Ovary (tissue), 7 donors: ENCODE measurements at regions not wholly inside any gene's neighbourhood (a gene's known extent, or its start where the extent isn't known, plus 50 kb on each side); places are given as distances from the start of the nearest gene placed in this dataset.

Experiments
- DNase-seq, 5 donors: peaks; one replicate each; pipeline ENCODE4 v3.0.0-alpha.2; 2019 to 2020
- H3K27ac ChIP-seq, 2 donors: fragments of 200-600 bp; one replicate each; pipeline versions ENCODE4 v1.5.1 to v1.8.0; 2019 to 2022
- H3K27me3 ChIP-seq: fragments of 200-600 bp; one replicate; pipeline ENCODE4 v1.8.0; 2022
- H3K36me3 ChIP-seq: fragments of 200-600 bp; sonication (generic); one replicate; pipeline ENCODE4 v1.5.1; 2019
- H3K4me1 ChIP-seq: one replicate; pipeline ENCODE4 v1.8.1; 2013; ENCODE audit warnings: mild to moderate bottlenecking, moderate library complexity; ENCODE audit not compliant: insufficient read depth
- H3K4me3 ChIP-seq: fragments of 200-600 bp; sonication (generic); one replicate; pipeline ENCODE4 v1.5.1; 2017
- H3K9me3 ChIP-seq, 2 donors: fragments of 200-600 bp in 1 of 2; sonication (generic) in 1 of 2; one replicate each; pipeline versions ENCODE4 v1.5.1 to v1.8.1; 2013 to 2019; ENCODE audit warnings: mild to moderate bottlenecking in 1 of 2, moderate library complexity in 1 of 2
- EP300 ChIP-seq: sonication (generic); formaldehyde crosslinking; IDR thresholded peaks from one replicate; pipeline ENCODE4 v1.6.1; 2017; ENCODE audit warnings: antibody characterized with exemption
- POLR2A ChIP-seq: fragments of 450-650 bp; IDR thresholded peaks from one replicate; pipeline ENCODE4 v1.6.1; 2017; ENCODE audit warnings: antibody characterized with exemption, mild to moderate bottlenecking, moderate library complexity
- WGBS, 3 donors: extraction: QIAGEN DNeasy Blood & Tissue Kit in 1 of 3; methylation state at CpG; one replicate each; pipeline versions ENCODE4 v1.1.5 to v1.1.7; 2013 to 2017; 5-methylcytosine and 5-hydroxymethylcytosine counted together
- intact Hi-C, 4 donors: fragments of 100-400 bp; cut with DNase I; formaldehyde crosslinking; loops; one replicate each; pipeline versions ENCODE4 v1.11.0 to v1.15.1; 2022 to 2023
- TF ChIP-seq, protein P1 (sequence below), 3 donors: fragments of 450-650 bp in 2 of 3; fragments of 200-600 bp in 1 of 3; IDR thresholded peaks; one replicate each; pipeline versions ENCODE4 v1.5.1 to v1.8.0; 2016 to 2022; ENCODE audit warnings: antibody characterized with exemption in 3 of 3, mild to moderate bottlenecking in 1 of 3
- donor health status: DM: no; HTN: no; CAD: no; lungs with moderate emphysema.
- donor health status: DM: no; HTN: no; CAD: no.
- donor health status: Bipolar disorder and iron deficiency.
- donor health status: DM: no; HTN: no; CAD: no.
- donor health status: DM: yes; HTN: yes; CAD: no.

DNA sequence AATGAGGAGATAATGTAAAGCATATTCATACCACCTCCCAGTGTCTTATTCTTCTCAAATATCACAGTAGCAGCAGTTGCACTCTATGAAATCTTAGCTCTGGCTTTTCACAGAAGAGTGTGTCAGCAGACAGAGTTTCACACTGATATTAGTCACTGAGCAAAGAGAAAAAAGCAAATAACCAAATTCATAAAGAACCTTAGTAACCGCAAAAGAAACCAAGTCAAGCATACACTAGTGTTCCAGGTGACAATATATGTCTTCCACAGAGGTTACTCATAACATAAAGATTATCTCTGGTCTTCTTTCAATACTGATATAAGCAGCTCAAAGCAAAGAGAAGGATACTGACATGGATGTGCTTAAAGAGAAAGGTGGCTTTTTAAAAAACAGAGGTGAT is 181.7 kb upstream of the EDNRA start:
- no peaks in the 10 kb centered on the region for H3K27me3 ChIP-seq
- intact Hi-C loops, result no loop called here
- no peaks in the 10 kb centered on the region for H3K36me3 ChIP-seq
- no peak for TF ChIP-seq EP300
- TF ChIP-seq POLR2A, result no peak
- TF ChIP-seq, protein P1, sequence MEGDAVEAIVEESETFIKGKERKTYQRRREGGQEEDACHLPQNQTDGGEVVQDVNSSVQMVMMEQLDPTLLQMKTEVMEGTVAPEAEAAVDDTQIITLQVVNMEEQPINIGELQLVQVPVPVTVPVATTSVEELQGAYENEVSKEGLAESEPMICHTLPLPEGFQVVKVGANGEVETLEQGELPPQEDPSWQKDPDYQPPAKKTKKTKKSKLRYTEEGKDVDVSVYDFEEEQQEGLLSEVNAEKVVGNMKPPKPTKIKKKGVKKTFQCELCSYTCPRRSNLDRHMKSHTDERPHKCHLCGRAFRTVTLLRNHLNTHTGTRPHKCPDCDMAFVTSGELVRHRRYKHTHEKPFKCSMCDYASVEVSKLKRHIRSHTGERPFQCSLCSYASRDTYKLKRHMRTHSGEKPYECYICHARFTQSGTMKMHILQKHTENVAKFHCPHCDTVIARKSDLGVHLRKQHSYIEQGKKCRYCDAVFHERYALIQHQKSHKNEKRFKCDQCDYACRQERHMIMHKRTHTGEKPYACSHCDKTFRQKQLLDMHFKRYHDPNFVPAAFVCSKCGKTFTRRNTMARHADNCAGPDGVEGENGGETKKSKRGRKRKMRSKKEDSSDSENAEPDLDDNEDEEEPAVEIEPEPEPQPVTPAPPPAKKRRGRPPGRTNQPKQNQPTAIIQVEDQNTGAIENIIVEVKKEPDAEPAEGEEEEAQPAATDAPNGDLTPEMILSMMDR (IDR thresholded peaks at IDR 0.05), result no peak
- H3K4me3 ChIP-seq, result no peak overlapping the region
- no peaks in the 10 kb centered on the region for H3K9me3 ChIP-seq
- H3K4me1 ChIP-seq, result no peaks in the 10 kb centered on the region
- H3K27ac ChIP-seq, result no peak overlapping the region
- WGBS, 3 donors, result 81 to 95% (median 85%) methylated on average over 1 of the region's 1 CpG
- no peak for DNase-seq

DNA sequence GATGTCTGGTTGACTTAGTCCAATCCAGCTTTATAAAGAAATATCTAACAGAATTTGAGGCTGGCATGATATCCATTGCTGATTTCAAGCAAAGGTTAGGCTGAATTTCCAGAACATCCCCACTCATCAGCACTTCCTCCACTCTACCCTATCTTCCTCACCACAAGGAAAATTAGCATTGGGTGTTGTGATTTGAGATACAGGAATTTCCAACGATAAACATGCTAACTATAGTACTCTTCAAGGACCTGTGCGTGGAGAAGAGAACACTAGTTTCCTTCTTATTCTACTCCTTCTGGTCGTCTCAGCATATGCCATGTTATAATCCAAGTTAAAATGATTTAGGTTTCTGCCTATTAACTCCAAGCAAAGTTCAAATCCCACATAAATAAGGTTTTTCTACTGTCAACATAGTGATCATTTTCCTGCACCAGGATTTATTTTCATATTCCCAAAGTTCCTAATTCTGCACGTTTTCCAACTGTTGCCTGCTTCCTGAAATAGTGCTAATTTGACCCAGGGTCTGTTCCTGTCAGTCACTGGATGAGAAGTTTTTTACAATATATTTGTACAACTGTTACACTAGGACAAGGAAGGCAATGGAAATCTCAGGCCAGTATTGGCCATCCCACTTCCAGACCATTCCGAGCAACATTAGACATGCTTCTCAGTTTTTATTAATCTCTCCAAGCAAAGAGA is 177.6 kb upstream of the EDNRA start:
- Histone ChIP-seq H3K27ac (no peak overlapping the region), H3K4me3 (no peak overlapping the region), H3K27me3 (no peaks in the 10 kb centered on the region), H3K9me3 (no peaks in the 10 kb centered on the region), H3K36me3 (no peaks in the 10 kb centered on the region), H3K4me1 (no peaks in the 10 kb centered on the region)
- 56 to 58% (median 58%) methylated on average over 5 of the region's 5 CpGs for WGBS, 3 donors
- intact Hi-C loops, result no loop called here
- TF ChIP-seq, protein P1 (IDR thresholded peaks at IDR 0.05), result no peak
- TF ChIP-seq EP300 (no peak), POLR2A (no peak)
- DNase-seq, result no peak

DNA sequence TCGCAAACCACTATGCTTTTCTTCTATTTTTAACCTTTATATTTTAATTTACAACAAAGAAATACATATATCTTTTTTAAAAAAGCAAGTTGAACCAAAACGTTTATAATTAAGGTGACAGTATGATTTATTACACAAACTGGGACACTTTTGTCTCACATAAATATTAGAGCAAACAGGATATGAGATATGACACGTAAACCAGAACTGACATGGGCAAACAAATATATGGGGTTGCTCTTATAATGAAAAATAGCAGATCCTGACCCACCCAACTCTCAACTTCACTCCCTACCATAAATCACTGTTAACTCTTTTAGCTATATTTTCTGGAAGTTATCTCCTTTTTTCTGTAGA is 177.0 kb upstream of the EDNRA start:
- no peak for DNase-seq
- H3K36me3 ChIP-seq, result no peaks in the 10 kb centered on the region
- intact Hi-C loops, result no loop called here
- 57 to 69% (median 67%) methylated on average over 3 of the region's 3 CpGs for WGBS, 3 donors
- H3K27ac ChIP-seq, result no peak overlapping the region
- no peaks in the 10 kb centered on the region for H3K4me1 ChIP-seq
- TF ChIP-seq POLR2A, result no peak
- TF ChIP-seq, protein P1 (IDR thresholded peaks at IDR 0.05), result no peak
- no peaks in the 10 kb centered on the region for H3K27me3 ChIP-seq
- H3K9me3 ChIP-seq, result no peaks in the 10 kb centered on the region
- no peak overlapping the region for H3K4me3 ChIP-seq

DNA sequence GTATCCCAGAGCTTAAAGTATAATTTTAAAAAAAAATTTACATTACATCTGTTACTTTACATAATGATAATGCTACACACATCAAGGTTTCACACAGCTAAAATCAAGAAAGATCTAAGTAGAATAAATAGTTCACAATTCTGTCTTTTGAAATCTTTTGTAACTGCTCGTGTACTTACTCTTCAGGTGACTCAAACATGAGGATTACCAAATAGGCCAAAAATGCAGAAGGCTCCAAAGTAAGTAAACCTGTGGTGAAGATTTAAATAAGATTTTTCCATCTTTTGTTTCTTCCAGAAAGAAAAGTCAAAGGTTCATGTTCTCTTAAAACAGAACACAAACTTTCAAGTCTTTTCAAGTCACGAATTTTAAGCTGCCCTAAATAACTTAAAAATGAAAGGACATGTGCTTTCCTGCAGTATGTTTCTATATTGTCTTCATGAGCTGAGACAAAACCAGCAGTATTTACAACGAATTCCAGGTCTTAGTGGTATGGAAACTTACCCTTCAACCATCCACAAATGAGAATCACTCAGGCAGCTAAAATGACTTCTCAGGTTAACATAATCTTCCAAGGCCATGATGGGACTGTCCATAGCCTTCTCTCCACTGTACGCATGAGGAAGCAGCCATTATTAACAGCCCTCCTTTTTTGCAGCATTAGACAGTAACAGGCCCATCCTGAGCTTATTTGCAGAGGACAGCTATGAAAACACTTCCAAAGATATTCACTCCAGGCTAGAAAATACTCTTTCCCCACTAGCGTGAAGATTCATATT is 172.8 kb upstream of the EDNRA start:
- no peaks in the 10 kb centered on the region for H3K9me3 ChIP-seq
- no peak overlapping the region for H3K27ac ChIP-seq
- no peaks in the 10 kb centered on the region for H3K27me3 ChIP-seq
- H3K4me1 ChIP-seq, result peaks cover 4% of the 10 kb centered on the region
- no peak overlapping the region for H3K4me3 ChIP-seq
- TF ChIP-seq POLR2A (no peak), EP300 (no peak)
- TF ChIP-seq, protein P1 (IDR thresholded peaks at IDR 0.05), result no peak
- intact Hi-C loops, result no loop called here
- H3K36me3 ChIP-seq, result no peaks in the 10 kb centered on the region
- 92 to 95% (median 94%) methylated on average over 5 of the region's 5 CpGs for WGBS, 3 donors
- no peak for DNase-seq
